ENCODE measurements at regions not wholly inside any gene's neighbourhood (a gene's known extent, or its start where the extent isn't known, plus 50 kb on each side); places are given as distances from the start of the nearest gene placed in this dataset.

- H3K4me1 Mint-ChIP-seq (ENCODE audit: low read depth): no peaks in the 10 kb centered on the region
- no peak overlapping the region for H3K27ac Mint-ChIP-seq (ENCODE audit: unreplicated experiment)
- H3K27me3 Mint-ChIP-seq (ENCODE audit: low read depth): peaks cover 5% of the 10 kb centered on the region
- H3K36me3 Mint-ChIP-seq (ENCODE audit: low read depth): no peaks in the 10 kb centered on the region
- no peaks in the 10 kb centered on the region for H3K9me3 Mint-ChIP-seq (ENCODE audit: low read depth)
- H3K4me3 Mint-ChIP-seq (ENCODE audit: unreplicated experiment): no peak overlapping the region
- DNase-seq (ENCODE audit: low spot score): no peak
- no peak for TF ChIP-seq CTCF (IDR thresholded peaks at IDR 0.05)
These were observed 593.5 kb downstream of the TOX3 start for GRCh38 chr16:51953286-51953985.

GRCh38 chr16:51952500-51952899 is 594.4 kb downstream of the TOX3 start:
- H3K4me1 Mint-ChIP-seq (ENCODE audit: low read depth): no peaks in the 10 kb centered on the region
- no peak for TF ChIP-seq CTCF (IDR thresholded peaks at IDR 0.05)
- H3K27ac Mint-ChIP-seq (ENCODE audit: unreplicated experiment): no peak overlapping the region
- no peak overlapping the region for H3K4me3 Mint-ChIP-seq (ENCODE audit: unreplicated experiment)
- no peak for DNase-seq (ENCODE audit: low spot score)
- H3K9me3 Mint-ChIP-seq (ENCODE audit: low read depth): no peaks in the 10 kb centered on the region
- H3K27me3 Mint-ChIP-seq (ENCODE audit: low read depth): peaks cover 5% of the 10 kb centered on the region
- no peaks in the 10 kb centered on the region for H3K36me3 Mint-ChIP-seq (ENCODE audit: low read depth)

GRCh38 chr16:51951668-51952298 is 595.2 kb downstream of the TOX3 start:
- Mint-ChIP-seq H3K27me3 (ENCODE audit: low read depth) (peaks cover 7% of the 10 kb centered on the region), H3K27ac (ENCODE audit: unreplicated experiment) (no peak overlapping the region), H3K4me1 (ENCODE audit: low read depth) (no peaks in the 10 kb centered on the region), H3K4me3 (ENCODE audit: unreplicated experiment) (no peak overlapping the region), H3K9me3 (ENCODE audit: low read depth) (no peaks in the 10 kb centered on the region), H3K36me3 (ENCODE audit: low read depth) (no peaks in the 10 kb centered on the region)
- no peak for DNase-seq (ENCODE audit: low spot score)
- TF ChIP-seq CTCF (IDR thresholded peaks at IDR 0.05): no peak

GRCh38 chr16:51950118-51950780 is 596.7 kb downstream of the TOX3 start:
- Mint-ChIP-seq H3K9me3 (ENCODE audit: low read depth) (no peaks in the 10 kb centered on the region), H3K4me1 (ENCODE audit: low read depth) (no peaks in the 10 kb centered on the region), H3K27ac (ENCODE audit: unreplicated experiment) (no peak overlapping the region), H3K27me3 (ENCODE audit: low read depth) (peaks cover 7% of the 10 kb centered on the region), H3K36me3 (ENCODE audit: low read depth) (no peaks in the 10 kb centered on the region), H3K4me3 (ENCODE audit: unreplicated experiment) (no peak overlapping the region)
- no peak for TF ChIP-seq CTCF (IDR thresholded peaks at IDR 0.05)
- DNase-seq (ENCODE audit: low spot score): no peak

- no peak overlapping the region for H3K27ac Mint-ChIP-seq (ENCODE audit: unreplicated experiment)
- no peak overlapping the region for H3K4me3 Mint-ChIP-seq (ENCODE audit: unreplicated experiment)
These were observed 597.7 kb downstream of the TOX3 start for GRCh38 chr16:51949282-51949681.

More at GRCh38 chr16:51949282-51949681, 597.7 kb downstream of the TOX3 start:
- no peaks in the 10 kb centered on the region for H3K9me3 Mint-ChIP-seq (ENCODE audit: low read depth)
- H3K27me3 Mint-ChIP-seq (ENCODE audit: low read depth): peaks cover 7% of the 10 kb centered on the region
- no peaks in the 10 kb centered on the region for H3K36me3 Mint-ChIP-seq (ENCODE audit: low read depth)
- DNase-seq (ENCODE audit: low spot score): no peak
- no peaks in the 10 kb centered on the region for H3K4me1 Mint-ChIP-seq (ENCODE audit: low read depth)
- no peak for TF ChIP-seq CTCF (IDR thresholded peaks at IDR 0.05)

Data from chondrocyte (in vitro differentiated cells).